MM.1S (cell line): ENCODE measurements at regions not wholly inside any gene's neighbourhood (a gene's known extent, or its start where the extent isn't known, plus 50 kb on each side); places are given as distances from the start of the nearest gene placed in this dataset.

ENCODE experiments used
- DNase-seq: peaks from one replicate; pipeline ENCODE4 v3.0.0-alpha.2; 2015
- H2AFZ ChIP-seq: fragments of 300-600 bp; sonication (generic); 2 replicates; pipeline ENCODE4 v1.6.0; 2016; ENCODE audit warnings: antibody characterized with exemption, low read length
- H3F3A ChIP-seq: fragments of 300-600 bp; sonication (generic); 2 replicates; pipeline ENCODE4 v1.6.1; 2016; ENCODE audit warnings: mild to moderate bottlenecking, antibody characterized with exemption, low read length, moderate library complexity, mixed read lengths; ENCODE audit not compliant: insufficient read depth
- H3K27ac ChIP-seq: fragments of 300-600 bp; sonication (generic); 2 replicates; pipeline ENCODE4 v1.5.1; 2016; ENCODE audit warnings: mild to moderate bottlenecking, low read length
- H3K27me3 ChIP-seq: fragments of 300-600 bp; sonication (generic); replicated peaks from 2 replicates; pipeline ENCODE4 v1.6.0; 2016; ENCODE audit warnings: low read length; ENCODE audit not compliant: insufficient read depth
- H3K36me3 ChIP-seq: fragments of 300-600 bp; sonication (generic); replicated peaks from 2 replicates; pipeline ENCODE4 v1.6.1; 2016; ENCODE audit warnings: mild to moderate bottlenecking, low read length, mixed read lengths; ENCODE audit not compliant: insufficient read depth
- H3K4me1 ChIP-seq: fragments of 300-600 bp; sonication (generic); 2 replicates; pipeline ENCODE4 v1.6.1; 2016; ENCODE audit warnings: low read length, mixed read lengths
- H3K4me2 ChIP-seq: fragments of 300-600 bp; sonication (generic); 2 replicates; pipeline ENCODE4 v1.6.0; 2016; ENCODE audit warnings: low read depth, low read length
- H3K4me3 ChIP-seq: fragments of 300-600 bp; sonication (generic); 2 replicates; pipeline ENCODE4 v1.5.1; 2016; ENCODE audit warnings: low read length, mixed read lengths
- H3K79me2 ChIP-seq: fragments of 300-600 bp; sonication (generic); 2 replicates; pipeline ENCODE4 v1.6.1; 2016; ENCODE audit warnings: mixed run types, low read length, mixed read lengths
- H3K9ac ChIP-seq: fragments of 300-600 bp; sonication (generic); 2 replicates; pipeline ENCODE4 v1.6.1; 2016; ENCODE audit warnings: low read length, mixed read lengths
- H3K9me2 ChIP-seq: fragments of 300-600 bp; sonication (generic); replicated peaks from 2 replicates; pipeline ENCODE4 v1.6.1; 2016; ENCODE audit warnings: mild to moderate bottlenecking, low read length, mixed read lengths; ENCODE audit not compliant: insufficient read depth
- H3K9me3 ChIP-seq: fragments of 300-600 bp; sonication (generic); replicated peaks from 2 replicates; pipeline ENCODE4 v1.6.1; 2016; ENCODE audit warnings: mild to moderate bottlenecking, low read length, mixed read lengths; ENCODE audit not compliant: insufficient read depth
- H4K20me1 ChIP-seq: fragments of 300-600 bp; sonication (generic); 2 replicates; pipeline ENCODE4 v1.6.1; 2016; ENCODE audit warnings: mild to moderate bottlenecking, low read length, moderate library complexity, mixed read lengths; ENCODE audit not compliant: insufficient read depth
- EZH2 ChIP-seq: fragments of 300-600 bp; sonication (generic); optimal IDR thresholded peaks from 2 replicates; pipeline ENCODE3; 2017; ENCODE audit warnings: low read depth, mild to moderate bottlenecking, antibody characterized with exemption, low read length, mixed read lengths
- EZH2phosphoT487 ChIP-seq: fragments of 300-600 bp; sonication (generic); IDR thresholded peaks from 2 replicates; pipeline ENCODE4 v1.6.1; 2018; ENCODE audit warnings: antibody characterized with exemption, low read length
- TF ChIP-seq, protein P1 (sequence below): fragments of 300-600 bp; sonication (generic); IDR thresholded peaks from 2 replicates; pipeline ENCODE4 v1.5.1; 2016; ENCODE audit warnings: antibody characterized with exemption, low read length, mixed read lengths

DNA sequence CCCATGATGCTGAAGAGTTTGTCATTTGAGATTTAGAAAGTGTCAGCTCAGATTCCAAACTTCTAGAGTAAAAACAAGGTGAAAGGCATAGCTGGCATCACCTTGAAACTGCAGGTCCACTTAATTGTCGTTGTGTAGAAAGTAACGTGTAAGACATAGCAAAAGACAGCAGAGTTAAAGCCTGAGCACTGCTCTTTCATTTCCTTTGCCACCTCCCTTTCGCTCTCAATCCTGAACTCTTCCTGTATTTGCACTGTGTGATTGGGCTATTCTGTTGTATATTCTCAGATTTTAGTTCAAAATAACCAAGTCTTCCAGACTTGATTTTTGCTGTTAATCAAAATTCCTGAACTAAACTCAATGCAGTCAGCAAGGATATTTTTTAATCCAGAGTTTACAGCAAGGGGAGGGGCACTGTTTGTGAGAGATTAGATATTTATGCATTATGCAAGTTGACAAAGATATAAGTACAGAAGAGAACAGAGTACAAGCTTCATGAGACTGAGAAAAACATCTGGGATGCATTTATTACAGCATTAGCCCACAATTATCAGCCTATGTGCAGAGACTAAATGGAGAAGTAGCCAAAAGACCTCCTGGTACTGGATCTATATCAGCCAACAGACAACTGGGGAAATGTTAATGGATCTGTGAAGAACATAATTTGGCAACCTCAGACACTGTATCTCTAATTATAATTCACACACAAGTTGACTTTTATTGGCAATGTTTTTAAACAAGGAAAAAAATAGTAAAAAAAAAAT, 328.6 kb downstream of the SUCLA2 start:
- H3K9me3 ChIP-seq: no peaks in the 10 kb centered on the region
- H3K4me2 ChIP-seq: no peak overlapping the region
- H4K20me1 ChIP-seq: no peaks in the 10 kb centered on the region
- no peak overlapping the region for H2AFZ ChIP-seq
- no peak overlapping the region for H3K4me3 ChIP-seq
- H3K9me2 ChIP-seq: no peaks in the 10 kb centered on the region
- TF ChIP-seq EZH2: no peak
- TF ChIP-seq, protein P1, sequence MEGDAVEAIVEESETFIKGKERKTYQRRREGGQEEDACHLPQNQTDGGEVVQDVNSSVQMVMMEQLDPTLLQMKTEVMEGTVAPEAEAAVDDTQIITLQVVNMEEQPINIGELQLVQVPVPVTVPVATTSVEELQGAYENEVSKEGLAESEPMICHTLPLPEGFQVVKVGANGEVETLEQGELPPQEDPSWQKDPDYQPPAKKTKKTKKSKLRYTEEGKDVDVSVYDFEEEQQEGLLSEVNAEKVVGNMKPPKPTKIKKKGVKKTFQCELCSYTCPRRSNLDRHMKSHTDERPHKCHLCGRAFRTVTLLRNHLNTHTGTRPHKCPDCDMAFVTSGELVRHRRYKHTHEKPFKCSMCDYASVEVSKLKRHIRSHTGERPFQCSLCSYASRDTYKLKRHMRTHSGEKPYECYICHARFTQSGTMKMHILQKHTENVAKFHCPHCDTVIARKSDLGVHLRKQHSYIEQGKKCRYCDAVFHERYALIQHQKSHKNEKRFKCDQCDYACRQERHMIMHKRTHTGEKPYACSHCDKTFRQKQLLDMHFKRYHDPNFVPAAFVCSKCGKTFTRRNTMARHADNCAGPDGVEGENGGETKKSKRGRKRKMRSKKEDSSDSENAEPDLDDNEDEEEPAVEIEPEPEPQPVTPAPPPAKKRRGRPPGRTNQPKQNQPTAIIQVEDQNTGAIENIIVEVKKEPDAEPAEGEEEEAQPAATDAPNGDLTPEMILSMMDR: no peak
- TF ChIP-seq EZH2phosphoT487: no peak
- no peaks in the 10 kb centered on the region for H3K79me2 ChIP-seq
- no peaks in the 10 kb centered on the region for H3K4me1 ChIP-seq
- no peak overlapping the region for H3K27ac ChIP-seq
- no peaks in the 10 kb centered on the region for H3K36me3 ChIP-seq
- DNase-seq: no peak
- H3K9ac ChIP-seq: no peak overlapping the region
- H3F3A ChIP-seq: no peaks in the 10 kb centered on the region
- H3K27me3 ChIP-seq: no peaks in the 10 kb centered on the region

DNA sequence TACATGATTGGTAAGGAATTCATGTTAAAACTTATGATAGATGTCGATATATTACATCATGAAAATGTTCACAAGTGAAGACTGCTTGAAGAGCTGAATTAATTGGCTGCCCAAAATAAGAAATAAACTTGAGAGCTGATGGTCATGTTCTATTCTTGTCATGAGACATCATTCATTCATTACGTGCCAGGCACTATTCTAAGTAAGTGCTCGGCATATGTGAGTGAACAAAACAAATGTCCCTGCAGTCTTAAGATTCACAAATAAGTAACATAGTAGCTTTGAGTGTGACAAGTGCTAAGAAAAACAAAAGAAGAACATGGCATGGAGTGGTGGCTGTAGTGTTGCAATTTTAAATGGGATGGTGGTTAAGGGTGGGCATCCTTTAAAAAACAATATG, 329.3 kb downstream of the SUCLA2 start:
- no peak for DNase-seq
- Histone ChIP-seq H3K36me3 (no peaks in the 10 kb centered on the region), H3K27me3 (no peaks in the 10 kb centered on the region), H3K9me3 (no peaks in the 10 kb centered on the region), H4K20me1 (no peaks in the 10 kb centered on the region), H3K4me3 (no peak overlapping the region), H3K9me2 (no peaks in the 10 kb centered on the region), H2AFZ (no peak overlapping the region), H3K4me1 (no peaks in the 10 kb centered on the region), H3K79me2 (no peaks in the 10 kb centered on the region), H3F3A (no peaks in the 10 kb centered on the region), H3K4me2 (no peak overlapping the region), H3K27ac (no peak overlapping the region), H3K9ac (no peak overlapping the region)
- TF ChIP-seq, protein P1: no peak
- no peak for TF ChIP-seq EZH2phosphoT487
- TF ChIP-seq EZH2: no peak

DNA sequence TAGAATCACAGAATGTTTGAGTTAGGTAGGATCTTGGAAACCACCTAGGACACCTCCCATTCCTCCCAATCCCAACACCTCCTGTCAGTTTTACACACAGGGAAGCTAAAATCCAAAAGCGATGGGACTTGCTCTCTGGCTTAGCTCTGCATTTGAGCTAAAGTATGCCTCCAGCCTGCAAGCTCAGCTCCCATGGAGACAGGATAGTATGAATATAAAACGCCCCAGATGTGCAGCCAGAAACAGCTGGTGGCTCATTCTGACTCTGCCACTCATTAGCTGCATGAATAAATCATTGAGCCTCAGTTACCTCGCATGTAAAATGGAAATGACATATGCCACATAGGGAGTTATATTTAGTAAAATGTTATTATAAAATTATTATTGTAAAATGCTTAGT, 336.0 kb downstream of the SUCLA2 start:
- Histone ChIP-seq H3K4me1 (no peaks in the 10 kb centered on the region), H3K9me3 (no peaks in the 10 kb centered on the region), H3K27ac (no peak overlapping the region), H3F3A (no peaks in the 10 kb centered on the region), H3K9me2 (no peaks in the 10 kb centered on the region), H3K36me3 (no peaks in the 10 kb centered on the region), H3K4me2 (no peak overlapping the region), H3K79me2 (no peaks in the 10 kb centered on the region), H3K4me3 (no peak overlapping the region), H4K20me1 (no peaks in the 10 kb centered on the region), H3K27me3 (no peaks in the 10 kb centered on the region), H3K9ac (no peak overlapping the region), H2AFZ (no peak overlapping the region)
- DNase-seq: no peak
- TF ChIP-seq EZH2phosphoT487 (no peak), EZH2 (no peak)
- TF ChIP-seq, protein P1: no peak
